Liver (tissue), 3 donors: ENCODE measurements at regions not wholly inside any gene's neighbourhood (a gene's known extent, or its start where the extent isn't known, plus 50 kb on each side); places are given as distances from the start of the nearest gene placed in this dataset.

Source experiments
- ATF3 ChIP-seq: IDR thresholded peaks from 2 replicates; pipeline ENCODE4 v1.6.1; 2016; ENCODE audit warnings: antibody characterized with exemption
- CTCF ChIP-seq: fragments of 150-350 bp; IDR thresholded peaks from 2 replicates; pipeline ENCODE4 v1.5.1; 2017; ENCODE audit warnings: improper control_type of control experiment, low read depth, low read length; ENCODE audit not compliant: missing input control
- FOXA1 ChIP-seq: IDR thresholded peaks from 2 replicates; pipeline ENCODE4 v1.6.1; 2016; ENCODE audit warnings: antibody characterized with exemption
- GABPA ChIP-seq, 2 donors: IDR thresholded peaks in 1 of 2; conservative IDR thresholded peaks in 1 of 2; 2 replicates each; pipeline ENCODE4 v1.6.1; 2016; ENCODE audit warnings: antibody characterized with exemption in 2 of 2, mild to moderate bottlenecking in 1 of 2, moderate library complexity in 1 of 2
- HNF4G ChIP-seq: IDR thresholded peaks from 2 replicates; pipeline ENCODE4 v1.6.1; 2016; ENCODE audit warnings: antibody characterized with exemption
- JUND ChIP-seq, 2 donors: IDR thresholded peaks; 2 replicates each; pipeline ENCODE4 v1.6.1; 2016; ENCODE audit warnings: antibody characterized with exemption in 2 of 2
- MAX ChIP-seq: IDR thresholded peaks from 2 replicates; pipeline ENCODE4 v1.6.1; 2016; ENCODE audit warnings: antibody characterized with exemption
- NR2F2 ChIP-seq: IDR thresholded peaks from 2 replicates; pipeline ENCODE4 v1.6.1; 2016; ENCODE audit warnings: antibody characterized with exemption
- RAD21 ChIP-seq, 2 donors: IDR thresholded peaks; 2 replicates each; pipeline ENCODE4 v1.6.1; 2016; ENCODE audit warnings: antibody characterized with exemption in 2 of 2, mild to moderate bottlenecking in 2 of 2
- RXRA ChIP-seq, 2 donors: IDR thresholded peaks; 2 replicates each; pipeline ENCODE4 v1.6.1; 2017 to 2018; ENCODE audit warnings: antibody characterized with exemption in 2 of 2, mild to moderate bottlenecking in 1 of 2
- SP1 ChIP-seq: IDR thresholded peaks from 2 replicates; pipeline ENCODE4 v1.6.1; 2018; ENCODE audit warnings: antibody characterized with exemption, mild to moderate bottlenecking
- TAF1 ChIP-seq: conservative IDR thresholded peaks from 2 replicates; pipeline ENCODE4 v1.6.1; 2016; ENCODE audit warnings: antibody characterized with exemption, mild to moderate bottlenecking
- YY1 ChIP-seq: IDR thresholded peaks from 2 replicates; pipeline ENCODE4 v1.6.1; 2016; ENCODE audit warnings: antibody characterized with exemption, mild to moderate bottlenecking
- ZBTB33 ChIP-seq: IDR thresholded peaks from 2 replicates; pipeline ENCODE4 v1.6.1; 2016; ENCODE audit warnings: antibody characterized with exemption
- donor health status: healthy.
- donor health status: healthy.

GRCh38 chr22:47822422-47822821, 1060.0 kb downstream of the TBC1D22A start:
- TF ChIP-seq CTCF (no peak), RAD21 (IDR thresholded peaks at IDR 0.05) (no peak), FOXA1 (no peak), ATF3 (no peak), YY1 (no peak), NR2F2 (no peak), MAX (no peak), JUND (IDR thresholded peaks at IDR 0.05) (no peak), RXRA (IDR thresholded peaks at IDR 0.05) (no peak), SP1 (no peak), GABPA (IDR thresholded peaks at IDR 0.05 in 1 of 2, conservative IDR thresholded peaks at IDR 0.05 in 1 of 2) (no peak), ZBTB33 (no peak), HNF4G (no peak), TAF1 (no peak)
